ENCODE measurements at regions not wholly inside any gene's neighbourhood (a gene's known extent, or its start where the extent isn't known, plus 50 kb on each side); places are given as distances from the start of the nearest gene placed in this dataset.

DNA sequence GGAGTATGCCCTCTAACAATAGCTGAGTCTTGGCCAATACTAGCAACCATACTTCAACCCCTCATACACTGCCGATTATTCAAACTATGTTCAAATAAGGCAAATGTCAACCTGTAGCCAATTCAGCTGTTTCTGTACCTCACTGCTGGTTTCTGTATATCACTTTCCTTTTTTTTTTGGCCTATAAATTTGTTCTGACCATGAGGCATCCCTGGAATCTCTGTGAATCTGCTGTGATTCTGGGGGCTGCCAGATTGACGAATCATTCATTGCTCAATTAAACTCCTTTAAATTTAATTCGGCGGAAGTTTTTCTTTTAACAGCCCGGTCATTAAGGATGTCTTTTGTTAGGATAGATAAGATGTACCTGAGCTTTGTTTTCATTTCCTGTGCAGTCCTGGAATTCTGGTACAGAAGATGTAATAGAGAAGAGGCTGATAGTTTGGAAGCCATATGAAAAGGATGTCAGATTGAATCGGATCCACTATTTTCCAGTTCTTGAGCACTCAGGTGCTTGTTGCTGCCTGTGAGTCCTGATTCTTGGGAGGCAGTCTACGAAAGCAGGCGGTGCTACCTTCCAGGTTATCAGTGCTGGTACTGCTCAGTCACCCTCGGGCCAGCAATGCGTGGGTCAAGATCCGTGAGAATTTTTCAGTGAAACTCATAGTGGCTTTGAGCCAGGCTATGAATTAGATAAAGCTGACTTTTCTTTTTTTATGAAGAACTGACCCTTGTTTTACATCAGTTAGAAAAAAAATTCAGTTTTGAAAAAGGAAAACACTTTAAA lies 106.2 kb upstream of the TUT7 start:
- H3K4me3 Mint-ChIP-seq (ENCODE audit: low read depth, unreplicated experiment), result no peak overlapping the region
- TF ChIP-seq CTCF (IDR thresholded peaks at IDR 0.05; ENCODE audit: unreplicated experiment), result no peak
- H3K36me3 Mint-ChIP-seq (ENCODE audit: insufficient read depth, unreplicated experiment), result no peaks in the 10 kb centered on the region
- CTCF ChIA-PET, result no interaction called here
- no peak for DNase-seq
- BruUV-seq (replicated peaks), result no TSS peak
- no peaks in the 10 kb centered on the region for H3K27me3 Mint-ChIP-seq (ENCODE audit: unreplicated experiment)
- H3K4me1 Mint-ChIP-seq (ENCODE audit: low read depth, unreplicated experiment), result peaks cover 11% of the 10 kb centered on the region
- intact Hi-C loops (cut with micrococcal nuclease; ENCODE audit: unreplicated experiment), result no loop called here
- H3K9me3 Mint-ChIP-seq (ENCODE audit: low read depth, unreplicated experiment), result no peaks in the 10 kb centered on the region
- H3K27ac Mint-ChIP-seq (ENCODE audit: unreplicated experiment), result no peak overlapping the region

DNA sequence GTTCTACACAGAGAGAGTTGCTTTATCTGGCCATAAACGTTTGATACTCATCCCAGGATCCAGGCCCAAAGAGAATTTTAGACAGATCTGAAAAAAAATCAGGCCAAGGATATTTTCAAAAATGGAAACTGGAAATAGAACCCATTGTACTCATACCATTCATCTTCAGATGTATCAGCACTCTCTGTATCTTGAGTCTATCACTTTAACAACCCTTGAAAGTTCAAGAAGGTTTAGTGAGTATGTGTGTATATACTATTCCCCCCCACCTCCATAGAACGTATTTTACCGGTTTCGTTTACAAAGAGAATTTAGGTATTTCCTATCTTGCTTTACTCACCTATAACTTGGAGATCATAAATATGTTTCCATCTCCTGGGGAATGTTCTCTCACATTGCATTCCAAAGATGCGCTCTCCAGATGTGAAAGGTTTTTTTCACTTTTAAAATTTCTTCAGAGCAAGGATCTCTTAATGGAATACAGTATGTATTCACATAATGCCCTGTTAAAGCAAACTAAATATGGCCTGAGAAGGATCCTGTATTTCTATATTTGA lies 105.5 kb upstream of the TUT7 start:
- no peak for TF ChIP-seq CTCF (IDR thresholded peaks at IDR 0.05; ENCODE audit: unreplicated experiment)

GRCh38 chr9:86459191-86459590 lies 105.0 kb upstream of the TUT7 start:
- CTCF ChIA-PET, result no interaction called here
- Mint-ChIP-seq H3K4me1 (ENCODE audit: low read depth, unreplicated experiment) (peaks cover 6% of the 10 kb centered on the region), H3K27ac (ENCODE audit: unreplicated experiment) (no peak overlapping the region), H3K27me3 (ENCODE audit: unreplicated experiment) (no peaks in the 10 kb centered on the region), H3K4me3 (ENCODE audit: low read depth, unreplicated experiment) (no peak overlapping the region), H3K9me3 (ENCODE audit: low read depth, unreplicated experiment) (no peaks in the 10 kb centered on the region), H3K36me3 (ENCODE audit: insufficient read depth, unreplicated experiment) (no peaks in the 10 kb centered on the region)
- TF ChIP-seq CTCF (IDR thresholded peaks at IDR 0.05; ENCODE audit: unreplicated experiment), result no peak
- no TSS peak for BruUV-seq (replicated peaks)
- DNase-seq, result no peak
- intact Hi-C loops (cut with micrococcal nuclease; ENCODE audit: unreplicated experiment), result no loop called here

More for the DNA sequence above, 105.5 kb upstream of the TUT7 start:
- CTCF ChIA-PET, result no interaction called here
- Mint-ChIP-seq H3K4me1 (ENCODE audit: low read depth, unreplicated experiment) (peaks cover 11% of the 10 kb centered on the region), H3K9me3 (ENCODE audit: low read depth, unreplicated experiment) (no peaks in the 10 kb centered on the region), H3K36me3 (ENCODE audit: insufficient read depth, unreplicated experiment) (no peaks in the 10 kb centered on the region), H3K4me3 (ENCODE audit: low read depth, unreplicated experiment) (no peak overlapping the region), H3K27ac (ENCODE audit: unreplicated experiment) (no peak overlapping the region), H3K27me3 (ENCODE audit: unreplicated experiment) (no peaks in the 10 kb centered on the region)
- no peak for DNase-seq
- no TSS peak for BruUV-seq (replicated peaks)
- intact Hi-C loops (cut with micrococcal nuclease; ENCODE audit: unreplicated experiment), result no loop called here

DNA sequence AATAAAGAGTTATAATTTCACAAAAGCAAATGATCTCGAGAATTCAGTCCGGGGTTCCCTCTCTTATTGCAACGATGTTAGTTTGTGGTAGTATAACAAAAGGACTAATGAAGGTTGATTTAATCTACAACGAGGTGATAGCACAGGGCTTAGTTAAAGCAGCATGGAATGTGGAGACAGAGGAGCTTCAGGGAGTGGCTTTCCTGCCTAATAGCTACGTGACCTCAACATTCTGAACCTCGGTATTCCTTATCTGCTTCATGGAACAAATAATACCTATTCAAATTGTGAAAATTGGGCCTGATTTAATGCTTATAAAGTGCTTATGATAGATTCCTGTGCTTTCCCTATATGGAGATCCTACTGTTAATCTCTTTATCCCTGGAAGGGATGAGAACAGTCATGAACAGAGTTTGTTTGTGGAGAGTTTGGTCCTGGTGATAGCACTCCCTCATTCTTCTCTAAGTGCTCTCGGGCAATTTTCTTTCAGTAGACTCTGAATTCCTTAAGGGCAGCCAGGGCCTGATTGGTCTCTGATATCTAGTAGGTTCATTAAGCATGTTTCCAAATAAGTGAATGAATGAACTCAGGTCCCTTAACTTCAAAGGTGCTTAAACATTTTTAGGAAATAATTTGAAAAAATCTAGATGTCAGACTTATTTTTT lies 104.1 kb upstream of the TUT7 start:
- Mint-ChIP-seq H3K4me3 (ENCODE audit: low read depth, unreplicated experiment) (no peak overlapping the region), H3K4me1 (ENCODE audit: low read depth, unreplicated experiment) (no peaks in the 10 kb centered on the region), H3K9me3 (ENCODE audit: low read depth, unreplicated experiment) (no peaks in the 10 kb centered on the region), H3K27me3 (ENCODE audit: unreplicated experiment) (no peaks in the 10 kb centered on the region), H3K27ac (ENCODE audit: unreplicated experiment) (no peak overlapping the region), H3K36me3 (ENCODE audit: insufficient read depth, unreplicated experiment) (no peaks in the 10 kb centered on the region)
- CTCF ChIA-PET, result no interaction called here
- DNase-seq, result no peak
- intact Hi-C loops (cut with micrococcal nuclease; ENCODE audit: unreplicated experiment), result no loop called here
- TF ChIP-seq CTCF (IDR thresholded peaks at IDR 0.05; ENCODE audit: unreplicated experiment), result no peak
- BruUV-seq (replicated peaks), result no TSS peak
